Stomach (tissue), 4 donors: ENCODE measurements at regions not wholly inside any gene's neighbourhood (a gene's known extent, or its start where the extent isn't known, plus 50 kb on each side); places are given as distances from the start of the nearest gene placed in this dataset.

Experiments used
- CTCF ChIP-seq, 7 experiments: fragments of 450-650 bp in 4 of 7; fragments of 200-600 bp in 3 of 7; sonication (generic) in 3 of 7; IDR thresholded peaks; one replicate each; pipeline ENCODE4 v1.5.1; 2016 to 2019; ENCODE audit warnings: antibody characterized with exemption in 7 of 7, control low read depth in 2 of 7, mild to moderate bottlenecking in 1 of 7
- EP300 ChIP-seq: sonication (generic); formaldehyde crosslinking; IDR thresholded peaks from one replicate; pipeline ENCODE4 v1.6.1; 2017; ENCODE audit warnings: antibody characterized with exemption
- POLR2A ChIP-seq, 4 donors: fragments of 450-650 bp; IDR thresholded peaks; one replicate each; pipeline ENCODE4 v1.6.1; 2016; ENCODE audit warnings: antibody characterized with exemption in 4 of 4, control low read depth in 2 of 4, mild to moderate bottlenecking in 1 of 4, moderate library complexity in 1 of 4
- POLR2AphosphoS5 ChIP-seq, 3 donors: sonication (generic); formaldehyde crosslinking; IDR thresholded peaks; one replicate each; pipeline ENCODE4 v1.6.1; 2016; ENCODE audit warnings: antibody characterized with exemption in 3 of 3

- TF ChIP-seq CTCF (IDR thresholded peaks at IDR 0.05): no peak
- TF ChIP-seq POLR2A (IDR thresholded peaks at IDR 0.05): no peak
- no peak for TF ChIP-seq EP300
- no peak for TF ChIP-seq POLR2AphosphoS5 (IDR thresholded peaks at IDR 0.05)
Observed at GRCh38 chr1:189432753-189433152, 1044.9 kb downstream of the BRINP3 start.
